ENCODE measurements at regions not wholly inside any gene's neighbourhood (a gene's known extent, or its start where the extent isn't known, plus 50 kb on each side); places are given as distances from the start of the nearest gene placed in this dataset.

DNA sequence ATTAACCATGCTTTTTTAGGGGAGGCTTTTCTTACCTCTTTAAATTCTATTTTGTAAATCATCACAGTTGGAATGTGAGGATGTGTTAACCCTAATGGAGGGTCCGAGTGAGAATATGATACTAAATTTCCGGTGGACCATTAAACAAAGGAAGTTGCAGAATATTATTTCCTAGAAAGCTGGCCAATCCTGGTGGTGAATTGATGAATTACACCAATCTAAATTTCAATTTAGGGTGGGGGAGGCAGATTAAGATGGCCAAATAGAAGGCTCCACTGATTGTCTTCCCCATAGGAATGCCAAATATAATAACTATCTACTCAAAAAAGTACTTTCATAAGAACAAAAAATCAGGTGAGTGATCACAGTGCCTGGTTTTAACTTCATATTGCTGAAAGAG is 1045.6 kb downstream of the GLUD2 start:
- H3K4me3 ChIP-seq (ENCODE audit: control extremely low read depth in 1 of 5, extremely low read depth in 1 of 5, insufficient read depth in 1 of 5, low read depth in 2 of 5, low read length in 4 of 5): no peak overlapping the region
- H3K9me3 ChIP-seq (ENCODE audit: control extremely low read depth in 1 of 3, control insufficient read depth in 2 of 3, insufficient read depth in 1 of 3, low read length in 2 of 3): peaks cover 0 to 5% (median 0%) of the 10 kb centered on the region in 3 donors
- no peak overlapping the region for H2AFZ ChIP-seq (ENCODE audit: insufficient read depth, low read depth, low read length, poor library complexity, severe bottlenecking)
- H3K36me3 ChIP-seq (replicated peaks in 1 of 2; ENCODE audit: control extremely low read depth in 1 of 2, control insufficient read depth in 1 of 2, extremely low read depth in 1 of 2, insufficient read depth in 2 of 2, low read length in 1 of 2): no peaks in the 10 kb centered on the region
- no peak overlapping the region for H3K4me2 ChIP-seq (replicated peaks; ENCODE audit: low read depth, low read length, poor library complexity, severe bottlenecking)
- ChIA-PET POLR2A (no interaction called here), CTCF (no interaction called here)
- no peak overlapping the region for H3K9ac ChIP-seq (ENCODE audit: low read length)
- no peaks in the 10 kb centered on the region for H3K79me2 ChIP-seq (ENCODE audit: control insufficient read depth, insufficient read depth, low read length)
- no peak overlapping the region for H3K27ac ChIP-seq (ENCODE audit: low read length in 2 of 2)
- DNase-seq: no peak
- no peak overlapping the region for H3K4me3 Mint-ChIP-seq
- H3K27me3 Mint-ChIP-seq: no peaks in the 10 kb centered on the region
- no peaks in the 10 kb centered on the region for H3K27me3 ChIP-seq (replicated peaks in 1 of 4; ENCODE audit: control extremely low read depth in 1 of 4, control insufficient read depth in 3 of 4, insufficient read depth in 4 of 4, low read length in 3 of 4)
- no peaks in the 10 kb centered on the region for H3K9me3 Mint-ChIP-seq (ENCODE audit: insufficient read depth)
- TF ChIP-seq, protein P1, sequence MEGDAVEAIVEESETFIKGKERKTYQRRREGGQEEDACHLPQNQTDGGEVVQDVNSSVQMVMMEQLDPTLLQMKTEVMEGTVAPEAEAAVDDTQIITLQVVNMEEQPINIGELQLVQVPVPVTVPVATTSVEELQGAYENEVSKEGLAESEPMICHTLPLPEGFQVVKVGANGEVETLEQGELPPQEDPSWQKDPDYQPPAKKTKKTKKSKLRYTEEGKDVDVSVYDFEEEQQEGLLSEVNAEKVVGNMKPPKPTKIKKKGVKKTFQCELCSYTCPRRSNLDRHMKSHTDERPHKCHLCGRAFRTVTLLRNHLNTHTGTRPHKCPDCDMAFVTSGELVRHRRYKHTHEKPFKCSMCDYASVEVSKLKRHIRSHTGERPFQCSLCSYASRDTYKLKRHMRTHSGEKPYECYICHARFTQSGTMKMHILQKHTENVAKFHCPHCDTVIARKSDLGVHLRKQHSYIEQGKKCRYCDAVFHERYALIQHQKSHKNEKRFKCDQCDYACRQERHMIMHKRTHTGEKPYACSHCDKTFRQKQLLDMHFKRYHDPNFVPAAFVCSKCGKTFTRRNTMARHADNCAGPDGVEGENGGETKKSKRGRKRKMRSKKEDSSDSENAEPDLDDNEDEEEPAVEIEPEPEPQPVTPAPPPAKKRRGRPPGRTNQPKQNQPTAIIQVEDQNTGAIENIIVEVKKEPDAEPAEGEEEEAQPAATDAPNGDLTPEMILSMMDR (IDR thresholded peaks at IDR 0.05): no peak
- no peaks in the 10 kb centered on the region for H3K4me1 ChIP-seq (ENCODE audit: control insufficient read depth in 2 of 2, insufficient read depth in 2 of 2, low read length in 2 of 2)
- no peaks in the 10 kb centered on the region for H4K20me1 ChIP-seq (ENCODE audit: control insufficient read depth, insufficient read depth, low read length, poor library complexity, severe bottlenecking)
- no peak overlapping the region for H3K27ac Mint-ChIP-seq
- no CpG with 5 or more reads among the region's 2 CpGs for WGBS (ENCODE audit: insufficient coverage)
- no peak for ATAC-seq (ENCODE audit: low read depth)
- H3K4me1 Mint-ChIP-seq: no peaks in the 10 kb centered on the region
- intact Hi-C loops (cut with micrococcal nuclease): no loop called here

DNA sequence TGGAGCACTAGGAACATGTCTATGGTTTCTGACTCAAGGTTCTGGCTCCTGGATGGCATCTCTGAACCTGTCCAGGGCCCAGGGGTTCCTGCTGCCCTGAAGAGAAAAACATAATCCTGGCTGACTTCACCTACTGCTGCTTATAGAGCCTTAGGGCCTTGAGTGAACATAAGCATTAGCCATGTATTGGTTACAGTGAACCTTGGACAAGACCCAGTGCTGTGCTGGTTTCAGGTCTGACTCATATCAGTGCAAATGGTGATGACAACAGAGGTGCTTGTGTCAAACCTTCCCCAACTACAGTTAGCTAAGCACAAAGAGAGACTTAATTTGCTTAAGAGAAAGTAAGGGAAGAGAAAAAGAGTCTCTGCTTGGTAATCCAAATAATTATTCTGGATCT is 1047.2 kb downstream of the GLUD2 start:
- H3K27ac ChIP-seq (ENCODE audit: low read length in 2 of 2): no peak overlapping the region
- Mint-ChIP-seq H3K27ac (no peak overlapping the region), H3K9me3 (ENCODE audit: insufficient read depth) (no peaks in the 10 kb centered on the region), H3K27me3 (no peaks in the 10 kb centered on the region), H3K4me3 (no peak overlapping the region), H3K4me1 (no peaks in the 10 kb centered on the region)
- DNase-seq: no peak
- no peaks in the 10 kb centered on the region for H4K20me1 ChIP-seq (ENCODE audit: control insufficient read depth, insufficient read depth, low read length, poor library complexity, severe bottlenecking)
- H3K9ac ChIP-seq (ENCODE audit: low read length): no peak overlapping the region
- H3K4me3 ChIP-seq (ENCODE audit: control extremely low read depth in 1 of 5, extremely low read depth in 1 of 5, insufficient read depth in 1 of 5, low read depth in 2 of 5, low read length in 4 of 5): no peak overlapping the region
- H3K27me3 ChIP-seq (replicated peaks in 1 of 4; ENCODE audit: control extremely low read depth in 1 of 4, control insufficient read depth in 3 of 4, insufficient read depth in 4 of 4, low read length in 3 of 4): no peaks in the 10 kb centered on the region
- no peak overlapping the region for H2AFZ ChIP-seq (ENCODE audit: insufficient read depth, low read depth, low read length, poor library complexity, severe bottlenecking)
- H3K9me3 ChIP-seq (ENCODE audit: control extremely low read depth in 1 of 3, control insufficient read depth in 2 of 3, insufficient read depth in 1 of 3, low read length in 2 of 3): peaks cover 0 to 6% (median 0%) of the 10 kb centered on the region in 3 donors
- CTCF ChIA-PET: no interaction called here
- no peaks in the 10 kb centered on the region for H3K4me1 ChIP-seq (ENCODE audit: control insufficient read depth in 2 of 2, insufficient read depth in 2 of 2, low read length in 2 of 2)
- no peak overlapping the region for H3K4me2 ChIP-seq (replicated peaks; ENCODE audit: low read depth, low read length, poor library complexity, severe bottlenecking)
- intact Hi-C loops (cut with micrococcal nuclease): no loop called here
- no peak for TF ChIP-seq EZH2 (IDR thresholded peaks at IDR 0.05; ENCODE audit: borderline replicate concordance, insufficient read depth, low read depth, low read length, poor library complexity, severe bottlenecking)
- TF ChIP-seq, protein P1 (IDR thresholded peaks at IDR 0.05): no peak
- no peaks in the 10 kb centered on the region for H3K79me2 ChIP-seq (ENCODE audit: control insufficient read depth, insufficient read depth, low read length)
- H3K36me3 ChIP-seq (replicated peaks in 1 of 2; ENCODE audit: control extremely low read depth in 1 of 2, control insufficient read depth in 1 of 2, extremely low read depth in 1 of 2, insufficient read depth in 2 of 2, low read length in 1 of 2): no peaks in the 10 kb centered on the region
- ATAC-seq (ENCODE audit: low read depth): no peak
- POLR2A ChIA-PET: no interaction called here

All from B cell (primary cell).